ENCODE measurements at regions not wholly inside any gene's neighbourhood (a gene's known extent, or its start where the extent isn't known, plus 50 kb on each side); places are given as distances from the start of the nearest gene placed in this dataset.
A peak's percentile ranks its signal among the peaks of the same experiment; 100 is the strongest.
"Not testable (repeated sequence)": the region's sequence is repeated elsewhere in the genome, so short reads cannot be mapped to it uniquely, and the experiment has no call there.

DNA sequence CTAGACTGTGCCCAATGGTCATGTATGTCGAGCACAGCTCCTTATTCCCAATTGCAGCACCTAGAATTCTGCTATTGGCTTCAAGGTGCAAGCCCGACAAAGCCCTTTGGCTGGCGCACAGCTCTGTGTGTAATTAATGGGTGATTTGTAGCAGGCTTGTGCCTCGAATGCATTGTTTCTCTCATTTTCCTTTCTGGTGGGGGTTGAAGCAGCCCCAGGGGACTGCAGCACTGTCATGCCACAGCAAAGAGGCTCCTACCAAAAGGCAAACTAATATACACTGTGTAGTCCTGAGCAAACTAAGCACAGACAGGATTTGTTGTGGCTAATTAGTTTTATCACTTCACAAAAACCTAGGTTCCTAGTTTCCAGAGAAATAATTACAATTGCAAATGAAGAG, 898.7 kb downstream of the UQCRFS1 start:
- H3K27ac ChIP-seq: no peak overlapping the region
- no peak for DNase-seq
- no peaks in the 10 kb centered on the region for H3K4me1 ChIP-seq (replicated peaks in 1 of 2)
- intact Hi-C loops (cut with DNase I): no loop called here
- no peaks in the 10 kb centered on the region for H3K9me3 ChIP-seq (replicated peaks in 1 of 3)
- 58 to 77% (median 65%) methylated on average over 4 of the region's 4 CpGs for WGBS, 4 donors
- H3K36me3 ChIP-seq (replicated peaks in 1 of 2): no peaks in the 10 kb centered on the region
- H3K4me3 ChIP-seq: no peak overlapping the region
- H3K27me3 ChIP-seq: no peaks in the 10 kb centered on the region
- TF ChIP-seq POLR2A (IDR thresholded peaks at IDR 0.05): no peak
- TF ChIP-seq, protein P1, sequence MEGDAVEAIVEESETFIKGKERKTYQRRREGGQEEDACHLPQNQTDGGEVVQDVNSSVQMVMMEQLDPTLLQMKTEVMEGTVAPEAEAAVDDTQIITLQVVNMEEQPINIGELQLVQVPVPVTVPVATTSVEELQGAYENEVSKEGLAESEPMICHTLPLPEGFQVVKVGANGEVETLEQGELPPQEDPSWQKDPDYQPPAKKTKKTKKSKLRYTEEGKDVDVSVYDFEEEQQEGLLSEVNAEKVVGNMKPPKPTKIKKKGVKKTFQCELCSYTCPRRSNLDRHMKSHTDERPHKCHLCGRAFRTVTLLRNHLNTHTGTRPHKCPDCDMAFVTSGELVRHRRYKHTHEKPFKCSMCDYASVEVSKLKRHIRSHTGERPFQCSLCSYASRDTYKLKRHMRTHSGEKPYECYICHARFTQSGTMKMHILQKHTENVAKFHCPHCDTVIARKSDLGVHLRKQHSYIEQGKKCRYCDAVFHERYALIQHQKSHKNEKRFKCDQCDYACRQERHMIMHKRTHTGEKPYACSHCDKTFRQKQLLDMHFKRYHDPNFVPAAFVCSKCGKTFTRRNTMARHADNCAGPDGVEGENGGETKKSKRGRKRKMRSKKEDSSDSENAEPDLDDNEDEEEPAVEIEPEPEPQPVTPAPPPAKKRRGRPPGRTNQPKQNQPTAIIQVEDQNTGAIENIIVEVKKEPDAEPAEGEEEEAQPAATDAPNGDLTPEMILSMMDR (IDR thresholded peaks at IDR 0.05): no peak

DNA sequence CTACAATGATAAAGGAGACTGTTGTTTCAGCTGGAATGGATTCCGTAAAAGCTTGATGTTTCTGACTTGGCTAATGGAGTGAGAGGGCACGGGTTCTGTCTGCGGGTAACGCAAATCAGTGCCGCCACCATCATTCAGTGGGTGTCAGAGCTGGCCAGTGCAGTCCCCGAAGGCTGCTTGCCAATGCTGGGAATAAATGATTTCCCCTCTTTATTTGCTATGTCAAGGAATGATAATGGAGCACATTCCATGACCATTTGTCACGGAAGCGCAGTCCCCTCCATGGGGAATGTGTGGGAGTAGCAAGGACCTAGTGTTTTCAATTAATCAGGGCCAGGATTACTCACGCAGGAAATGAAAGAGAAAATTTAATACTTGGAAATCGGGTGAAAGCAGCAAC, 899.3 kb downstream of the UQCRFS1 start:
- intact Hi-C loops (cut with DNase I): no loop called here
- H3K36me3 ChIP-seq (replicated peaks in 1 of 2): no peaks in the 10 kb centered on the region
- no peak overlapping the region for H3K27ac ChIP-seq
- no peaks in the 10 kb centered on the region for H3K9me3 ChIP-seq (replicated peaks in 1 of 3)
- 28 to 44% (median 38%) methylated on average over 10 of the region's 10 CpGs for WGBS, 4 donors
- DNase-seq: peak in 4 of 7 donors; percentile 2 to 25 (median 16)
- TF ChIP-seq, protein P1 (IDR thresholded peaks at IDR 0.05): no peak
- TF ChIP-seq POLR2A (IDR thresholded peaks at IDR 0.05): no peak
- H3K4me1 ChIP-seq (replicated peaks in 1 of 2): no peaks in the 10 kb centered on the region
- H3K27me3 ChIP-seq: no peaks in the 10 kb centered on the region
- H3K4me3 ChIP-seq: no peak overlapping the region

DNA sequence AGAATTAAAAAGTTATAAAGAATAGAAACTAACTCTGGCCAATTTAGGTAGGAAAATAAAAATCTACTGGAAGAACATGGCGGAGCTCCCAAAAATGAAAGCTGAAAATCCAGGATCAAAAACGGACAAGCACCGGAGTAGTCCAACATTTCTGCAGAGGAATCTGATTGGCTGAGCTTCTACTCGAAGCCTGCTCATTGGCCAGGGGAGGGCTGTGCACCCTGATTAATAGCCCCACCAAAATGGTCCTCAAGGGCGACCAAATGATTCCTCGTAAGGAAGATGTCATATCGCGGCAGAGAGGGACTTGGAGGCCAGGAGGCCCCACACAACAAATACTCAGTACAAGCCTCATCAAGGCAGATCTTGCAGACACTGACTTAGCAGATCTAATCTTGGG, 900.7 kb downstream of the UQCRFS1 start:
- Histone ChIP-seq H3K36me3 (replicated peaks in 1 of 2) (no peaks in the 10 kb centered on the region), H3K9me3 (replicated peaks in 1 of 3) (no peaks in the 10 kb centered on the region), H3K4me1 (replicated peaks in 1 of 2) (no peaks in the 10 kb centered on the region), H3K4me3 (no peak overlapping the region), H3K27ac (no peak overlapping the region), H3K27me3 (no peaks in the 10 kb centered on the region)
- WGBS, 4 donors: 62 to 92% (median 87%) methylated on average over 8 of the region's 8 CpGs
- intact Hi-C loops (cut with DNase I): no loop called here
- TF ChIP-seq, protein P1 (IDR thresholded peaks at IDR 0.05): no peak
- no peak for TF ChIP-seq POLR2A (IDR thresholded peaks at IDR 0.05)
- no peak for DNase-seq

DNA sequence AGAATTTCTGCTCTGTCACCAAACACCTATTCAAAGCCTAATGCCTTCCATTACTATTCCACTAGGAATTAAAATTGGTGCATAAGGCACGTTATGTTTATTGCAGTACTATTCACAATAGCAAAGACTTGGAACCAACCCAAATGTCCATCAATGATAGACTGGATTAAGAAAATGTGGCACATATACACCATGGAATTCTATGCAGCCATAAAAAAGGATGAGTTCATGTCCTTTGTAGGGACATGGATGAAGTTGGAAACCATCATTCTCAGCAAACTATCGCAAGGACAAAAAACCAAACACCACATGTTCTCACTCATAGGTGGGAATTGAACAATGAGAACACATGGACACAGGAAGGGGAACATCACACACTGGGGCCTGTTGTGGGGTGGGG, 902.1 kb downstream of the UQCRFS1 start:
- H3K4me1 ChIP-seq (replicated peaks in 1 of 2); H3K27me3 ChIP-seq; H3K4me3 ChIP-seq; H3K9me3 ChIP-seq (replicated peaks in 1 of 3); DNase-seq; H3K27ac ChIP-seq; H3K36me3 ChIP-seq (replicated peaks in 1 of 2); intact Hi-C loops (cut with DNase I): not testable (repeated sequence)
- WGBS, 4 donors: 82 to 96% (median 89%) methylated on average over 1 to 2 of the region's 2 CpGs

DNA sequence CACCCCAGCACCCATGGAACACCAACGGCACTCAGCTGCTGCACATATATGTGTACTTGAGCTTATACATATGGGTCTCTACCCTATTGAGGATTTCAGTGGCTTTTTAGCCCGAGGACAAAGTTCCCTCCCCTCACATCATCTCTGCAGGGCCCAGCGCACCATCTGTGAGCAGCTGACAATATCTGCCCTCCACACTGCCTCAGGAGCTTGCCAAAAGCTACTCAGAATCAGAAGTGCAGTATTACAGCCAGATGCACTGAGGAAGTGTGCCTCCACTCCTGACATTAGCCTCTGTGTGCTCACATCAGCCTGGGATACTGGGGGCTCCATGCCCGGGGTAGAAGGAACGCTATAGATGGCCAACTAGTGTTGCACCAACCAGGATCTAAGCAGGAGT, 903.9 kb downstream of the UQCRFS1 start:
- intact Hi-C loops (cut with DNase I): no loop called here
- H3K27me3 ChIP-seq: no peaks in the 10 kb centered on the region
- no peak for TF ChIP-seq POLR2A (IDR thresholded peaks at IDR 0.05)
- TF ChIP-seq, protein P1 (IDR thresholded peaks at IDR 0.05): no peak

More for the DNA sequence above, 903.9 kb downstream of the UQCRFS1 start:
- no peak for DNase-seq
- no peaks in the 10 kb centered on the region for H3K4me1 ChIP-seq (replicated peaks in 1 of 2)
- no peaks in the 10 kb centered on the region for H3K9me3 ChIP-seq (replicated peaks in 1 of 3)
- 65 to 89% (median 77%) methylated on average over 5 of the region's 5 CpGs for WGBS, 4 donors
- H3K27ac ChIP-seq: no peak overlapping the region
- H3K4me3 ChIP-seq: no peak overlapping the region
- no peaks in the 10 kb centered on the region for H3K36me3 ChIP-seq (replicated peaks in 1 of 2)
